Right lobe of liver (tissue), 6 donors: ENCODE measurements at regions not wholly inside any gene's neighbourhood (a gene's known extent, or its start where the extent isn't known, plus 50 kb on each side); places are given as distances from the start of the nearest gene placed in this dataset.

Experiments
- ATAC-seq, 4 donors: fragments of 200-7000 bp; cut with Tn5 transposase; one replicate each; pipeline ENCODE4 v1.9.1; 2020; ENCODE audit warnings: mild to moderate bottlenecking in 4 of 4, moderate library complexity in 4 of 4
- DNase-seq, 3 donors: peaks; one replicate each; pipeline ENCODE4 v3.0.0-alpha.2; 2020
- H3K27ac ChIP-seq, 3 donors: fragments of 200-600 bp; one replicate each; pipeline ENCODE4 v1.8.0; 2022
- H3K27me3 ChIP-seq, 2 donors: fragments of 200-600 bp; one replicate each; pipeline ENCODE4 v1.8.0; 2022
- H3K36me3 ChIP-seq, 4 donors: fragments of 200-600 bp; sonication (generic) in 1 of 4; one replicate each; pipeline versions ENCODE4 v1.5.1 to v1.8.0; 2017 to 2022; ENCODE audit warnings: control low read depth in 1 of 4
- H3K4me1 ChIP-seq, 4 donors: fragments of 200-600 bp; sonication (generic) in 1 of 4; one replicate each; pipeline versions ENCODE4 v1.5.1 to v1.8.0; 2017 to 2022; ENCODE audit warnings: control low read depth in 1 of 4
- H3K4me3 ChIP-seq, 3 donors: fragments of 200-600 bp; one replicate each; pipeline ENCODE4 v1.8.0; 2022
- H3K9me3 ChIP-seq, 4 donors: fragments of 200-600 bp; sonication (generic) in 1 of 4; one replicate each; pipeline versions ENCODE4 v1.5.1 to v1.8.0; 2017 to 2022; ENCODE audit warnings: control low read depth in 1 of 4
- POLR2A ChIP-seq: fragments of 450-650 bp; IDR thresholded peaks from one replicate; pipeline ENCODE4 v1.6.1; 2017; ENCODE audit warnings: antibody characterized with exemption, mild to moderate bottlenecking
- WGBS: methylation state at CpG from one replicate; pipeline ENCODE4 v1.1.6; 2018; ENCODE audit warnings: low coverage, low lambda C conversion rate; ENCODE audit not compliant: insufficient coverage; ENCODE audit errors: missing lambda C conversion rate; 5-methylcytosine and 5-hydroxymethylcytosine counted together
- intact Hi-C, 2 donors: fragments of 100-400 bp; cut with DNase I; formaldehyde crosslinking; loops; one replicate each; pipeline versions ENCODE4 v1.11.2 to v1.14.1; 2022
- TF ChIP-seq, protein P1 (sequence below), 4 donors: fragments of 200-600 bp in 3 of 4; fragments of 450-650 bp in 1 of 4; IDR thresholded peaks; one replicate each; pipeline versions ENCODE4 v1.5.1 to v1.8.0; 2016 to 2022; ENCODE audit warnings: antibody characterized with exemption in 4 of 4, mild to moderate bottlenecking in 2 of 4
- donor health status: DM: no; HTN: yes; CAD: no.
- donor health status: DM: no; HTN: no; CAD: no.
- donor health status: DM: no; HTN: no; CAD: no.
- donor health status: DM: no; HTN: yes; CAD: no.
- donor health status: DM: no; HTN: yes; CAD: no.

DNA sequence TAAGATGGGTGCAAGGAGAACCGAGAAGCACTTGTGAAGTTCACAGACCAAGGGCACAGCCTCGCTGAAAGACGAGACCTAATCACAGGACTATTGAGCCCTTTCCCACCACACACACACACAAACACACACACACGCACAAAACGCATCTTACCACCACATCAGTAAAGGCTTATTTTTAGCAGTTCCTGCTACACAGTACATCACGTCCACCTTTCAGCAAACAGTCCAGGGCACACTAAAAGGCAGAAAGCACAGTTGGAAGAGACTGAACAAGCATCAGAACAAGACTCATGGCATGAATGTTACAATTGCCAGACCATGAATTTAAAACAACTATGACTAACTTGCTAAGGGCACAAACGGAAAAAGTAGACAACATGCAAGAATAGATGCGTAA, 83.6 kb upstream of the MAPK10 start:
- H3K4me1 ChIP-seq, result no peaks in the 10 kb centered on the region
- 44% methylated on average over 8 of the region's 8 CpGs for WGBS

DNA sequence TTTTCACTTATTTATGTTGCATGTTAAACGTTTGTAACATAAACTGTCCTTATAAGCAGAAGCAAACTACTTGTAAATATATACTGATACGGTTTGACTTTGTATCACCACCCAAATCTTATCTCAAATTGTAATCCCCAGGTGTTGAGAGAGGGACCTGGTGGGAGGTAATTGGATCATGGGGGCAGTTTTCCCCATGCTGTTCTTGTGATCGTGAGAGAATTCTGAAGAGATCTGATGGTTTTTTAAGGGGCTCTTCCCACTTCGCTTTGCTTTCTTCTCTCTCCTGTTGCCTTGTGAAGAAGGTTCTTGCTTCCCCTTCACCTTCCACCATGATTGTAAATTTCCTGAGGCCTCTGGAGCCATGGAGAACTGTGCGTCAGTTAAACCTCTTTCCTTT, 87.1 kb upstream of the MAPK10 start:
- Histone ChIP-seq H3K36me3 (no peaks in the 10 kb centered on the region), H3K4me3 (no peak overlapping the region), H3K27ac (no peak overlapping the region), H3K4me1 (no peaks in the 10 kb centered on the region), H3K27me3 (no peaks in the 10 kb centered on the region), H3K9me3 (no peaks in the 10 kb centered on the region)
- no peak for ATAC-seq
- TF ChIP-seq POLR2A, result no peak
- TF ChIP-seq, protein P1, sequence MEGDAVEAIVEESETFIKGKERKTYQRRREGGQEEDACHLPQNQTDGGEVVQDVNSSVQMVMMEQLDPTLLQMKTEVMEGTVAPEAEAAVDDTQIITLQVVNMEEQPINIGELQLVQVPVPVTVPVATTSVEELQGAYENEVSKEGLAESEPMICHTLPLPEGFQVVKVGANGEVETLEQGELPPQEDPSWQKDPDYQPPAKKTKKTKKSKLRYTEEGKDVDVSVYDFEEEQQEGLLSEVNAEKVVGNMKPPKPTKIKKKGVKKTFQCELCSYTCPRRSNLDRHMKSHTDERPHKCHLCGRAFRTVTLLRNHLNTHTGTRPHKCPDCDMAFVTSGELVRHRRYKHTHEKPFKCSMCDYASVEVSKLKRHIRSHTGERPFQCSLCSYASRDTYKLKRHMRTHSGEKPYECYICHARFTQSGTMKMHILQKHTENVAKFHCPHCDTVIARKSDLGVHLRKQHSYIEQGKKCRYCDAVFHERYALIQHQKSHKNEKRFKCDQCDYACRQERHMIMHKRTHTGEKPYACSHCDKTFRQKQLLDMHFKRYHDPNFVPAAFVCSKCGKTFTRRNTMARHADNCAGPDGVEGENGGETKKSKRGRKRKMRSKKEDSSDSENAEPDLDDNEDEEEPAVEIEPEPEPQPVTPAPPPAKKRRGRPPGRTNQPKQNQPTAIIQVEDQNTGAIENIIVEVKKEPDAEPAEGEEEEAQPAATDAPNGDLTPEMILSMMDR (IDR thresholded peaks at IDR 0.05), result no peak
- intact Hi-C loops, result no loop called here
- DNase-seq, result no peak
- WGBS, result 50% methylated on average over 5 of the region's 5 CpGs

More for the DNA sequence above, 83.6 kb upstream of the MAPK10 start:
- Histone ChIP-seq H3K4me3 (no peak overlapping the region), H3K36me3 (no peaks in the 10 kb centered on the region), H3K27me3 (no peaks in the 10 kb centered on the region), H3K9me3 (no peaks in the 10 kb centered on the region), H3K27ac (no peak overlapping the region)
- no peak for TF ChIP-seq POLR2A
- TF ChIP-seq, protein P1 (IDR thresholded peaks at IDR 0.05), result no peak
- no peak for DNase-seq
- no peak for ATAC-seq
- intact Hi-C loops, result no loop called here

DNA sequence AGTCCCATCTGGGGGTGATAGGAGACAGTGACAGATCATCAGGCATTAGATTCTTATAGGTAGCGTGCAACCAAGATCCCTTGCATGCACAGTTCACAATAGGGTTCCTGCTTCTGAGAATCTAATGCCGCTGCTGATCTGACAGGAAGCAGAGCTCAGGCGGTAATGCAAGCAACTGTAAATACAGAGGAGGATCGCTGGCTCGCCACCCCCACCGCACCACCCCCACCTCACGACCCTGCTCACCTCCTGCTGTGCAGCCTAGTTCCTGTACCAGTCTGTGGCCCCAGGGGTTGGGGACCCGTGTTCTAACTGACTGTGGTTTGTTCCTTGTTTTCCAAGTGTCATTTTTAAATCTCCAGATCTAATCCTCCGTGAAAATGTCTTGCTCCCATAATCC, 89.0 kb upstream of the MAPK10 start:
- no peak overlapping the region for H3K4me3 ChIP-seq
- TF ChIP-seq, protein P1 (IDR thresholded peaks at IDR 0.05), result no peak
- no peak for TF ChIP-seq POLR2A
- 45% methylated on average over 3 of the region's 9 CpGs for WGBS
- no peak for DNase-seq
- no peaks in the 10 kb centered on the region for H3K9me3 ChIP-seq
- ATAC-seq, result no peak
- H3K27me3 ChIP-seq, result no peaks in the 10 kb centered on the region
- intact Hi-C loops, result no loop called here
- H3K4me1 ChIP-seq, result no peaks in the 10 kb centered on the region
- H3K36me3 ChIP-seq, result no peaks in the 10 kb centered on the region
- H3K27ac ChIP-seq, result no peak overlapping the region

DNA sequence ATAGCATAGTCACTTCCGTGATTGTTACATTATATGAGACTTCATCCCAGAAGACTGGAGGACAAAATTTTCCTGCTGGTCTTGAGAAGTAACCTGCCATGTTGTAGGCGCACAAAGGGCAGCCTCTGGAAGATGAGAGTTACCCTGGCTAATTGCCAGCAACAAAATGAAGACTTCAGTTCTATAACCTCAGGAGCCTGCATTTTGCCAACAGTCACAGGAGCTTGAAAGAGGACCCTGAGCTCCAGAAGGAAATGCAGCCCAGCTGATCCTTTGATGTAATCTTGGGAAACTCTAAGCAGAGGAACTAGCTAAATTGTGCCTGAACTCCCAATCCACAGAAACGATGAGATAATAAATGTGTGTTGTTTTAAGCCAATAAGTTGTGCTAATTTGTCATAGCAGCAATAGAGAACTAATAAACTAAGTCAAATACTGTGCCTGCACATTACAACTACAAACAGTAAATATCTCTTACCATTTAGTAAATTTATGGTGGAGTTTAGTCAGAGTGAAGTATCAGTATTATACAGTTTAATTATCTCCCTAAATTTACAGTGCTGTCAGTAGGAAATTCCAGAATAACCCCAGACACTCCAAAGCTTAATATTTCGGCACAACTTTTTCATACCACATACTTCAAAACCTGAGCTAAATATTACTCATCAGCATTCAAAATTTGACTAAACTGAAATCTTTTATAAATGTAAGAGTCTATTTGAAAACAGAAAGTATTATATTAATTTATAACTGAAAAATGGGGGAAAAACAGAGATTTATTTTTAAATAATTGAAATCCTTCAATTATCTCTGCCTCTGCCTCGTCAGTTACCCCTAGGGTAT, 90.1 kb upstream of the MAPK10 start:
- no peak overlapping the region for H3K4me3 ChIP-seq
- no peaks in the 10 kb centered on the region for H3K9me3 ChIP-seq
- H3K4me1 ChIP-seq, result no peaks in the 10 kb centered on the region
- WGBS, result 50% methylated on average over 5 of the region's 5 CpGs
- H3K27ac ChIP-seq, result no peak overlapping the region
- no peaks in the 10 kb centered on the region for H3K36me3 ChIP-seq
- no peak for DNase-seq
- TF ChIP-seq, protein P1 (IDR thresholded peaks at IDR 0.05), result no peak
- no peak for TF ChIP-seq POLR2A
- no peaks in the 10 kb centered on the region for H3K27me3 ChIP-seq
- ATAC-seq, result no peak
- intact Hi-C loops, result no loop called here
